GM21515 (cell line): ENCODE measurements at regions not wholly inside any gene's neighbourhood (a gene's known extent, or its start where the extent isn't known, plus 50 kb on each side); places are given as distances from the start of the nearest gene placed in this dataset.
A peak's percentile ranks its signal among the peaks of the same experiment; 100 is the strongest.

Source experiments
- ATAC-seq: cut with Tn5 transposase; IDR thresholded peaks from one replicate; pipeline ENCODE4 v1.9.1; 2021; ENCODE audit not compliant: unreplicated experiment

- ATAC-seq: no peak
Observed at GRCh38 chr2:191559569-191559968, 118.4 kb upstream of the NABP1 start.

DNA sequence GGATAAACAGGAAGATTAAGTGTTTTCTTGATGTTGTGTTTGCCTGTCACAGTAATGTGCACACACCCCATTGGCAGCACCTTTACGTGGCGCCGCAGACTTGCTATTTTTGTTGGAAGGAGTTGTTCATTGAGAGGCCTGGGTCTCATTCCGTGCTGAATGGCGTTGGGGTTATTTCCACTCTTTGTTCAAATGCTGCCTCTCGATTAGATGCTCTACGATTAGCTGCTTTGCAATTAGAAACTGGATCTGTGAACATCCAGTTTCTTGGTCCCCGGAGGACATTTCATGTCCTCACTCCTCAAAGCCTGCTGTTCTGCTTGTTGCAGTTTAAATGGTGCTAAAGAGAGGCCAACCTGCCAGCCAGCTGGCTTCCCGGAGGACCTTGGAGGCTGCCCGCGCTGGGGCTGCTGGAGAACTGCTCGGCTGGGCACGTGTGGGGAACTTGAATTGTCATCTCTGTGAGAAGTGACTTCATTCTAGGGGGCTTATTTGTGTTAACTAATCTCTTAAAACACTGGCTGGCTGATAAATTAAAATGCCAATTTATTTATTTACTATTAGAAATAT lies 117.4 kb upstream of the NABP1 start:
- no peak for ATAC-seq

- no peak for ATAC-seq
Observed at GRCh38 chr2:191565120-191565519, 112.8 kb upstream of the NABP1 start.

GRCh38 chr2:191565647-191566198 lies 112.2 kb upstream of the NABP1 start:
- peak; percentile 78 for ATAC-seq

DNA sequence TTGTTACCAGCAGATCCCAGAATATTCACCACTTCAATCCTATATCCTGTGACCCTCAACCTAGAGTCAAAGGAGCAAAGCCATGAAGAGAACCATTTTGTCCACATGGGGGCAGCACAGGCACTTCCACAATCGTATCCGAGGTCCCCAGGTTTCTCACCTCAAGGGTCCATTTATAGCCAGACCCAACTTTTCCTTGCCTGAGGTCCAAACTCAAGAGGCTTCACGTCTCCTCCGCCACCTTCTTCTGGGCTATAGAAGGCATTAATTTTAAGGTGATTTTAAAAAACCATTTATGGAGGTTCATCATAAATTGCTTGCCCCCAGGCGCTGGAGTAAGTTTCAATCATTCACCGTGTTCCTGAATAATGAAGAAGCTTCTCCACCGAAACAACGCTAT lies 111.6 kb upstream of the NABP1 start:
- peak; percentile 68 for ATAC-seq

- no peak for ATAC-seq
Observed at GRCh38 chr2:191567206-191567605, 110.7 kb upstream of the NABP1 start.

DNA sequence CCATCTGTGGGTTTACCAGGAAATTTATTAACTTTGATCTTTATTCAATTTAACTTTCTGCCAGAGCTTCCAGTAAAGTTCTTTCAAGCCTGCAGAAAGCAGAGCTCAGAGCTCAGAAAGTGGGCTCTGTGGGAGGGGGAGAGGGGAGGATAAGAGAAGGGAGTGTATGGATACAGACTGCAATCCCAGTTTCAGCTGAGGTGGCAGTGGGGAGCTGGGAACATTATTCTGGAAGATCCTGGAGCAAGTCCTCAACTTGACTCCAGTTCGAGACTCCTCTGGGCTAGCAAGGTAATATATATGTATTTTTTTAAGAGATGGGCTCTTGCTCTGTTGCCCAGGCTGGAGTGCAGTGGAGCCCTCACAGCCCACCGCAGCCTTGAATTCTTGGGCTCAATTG lies 108.9 kb upstream of the NABP1 start:
- no peak for ATAC-seq

- peak; percentile 50 for ATAC-seq
Observed at GRCh38 chr2:191571163-191571769, 106.7 kb upstream of the NABP1 start.

- ATAC-seq: no peak
Observed at GRCh38 chr2:191572319-191572718, 105.6 kb upstream of the NABP1 start.

GRCh38 chr2:191573216-191573615 lies 104.7 kb upstream of the NABP1 start:
- ATAC-seq: no peak

- ATAC-seq: no peak
Observed at GRCh38 chr2:191574232-191574631, 103.7 kb upstream of the NABP1 start.

- ATAC-seq: no peak
Observed at GRCh38 chr2:191577605-191578004, 100.3 kb upstream of the NABP1 start.

DNA sequence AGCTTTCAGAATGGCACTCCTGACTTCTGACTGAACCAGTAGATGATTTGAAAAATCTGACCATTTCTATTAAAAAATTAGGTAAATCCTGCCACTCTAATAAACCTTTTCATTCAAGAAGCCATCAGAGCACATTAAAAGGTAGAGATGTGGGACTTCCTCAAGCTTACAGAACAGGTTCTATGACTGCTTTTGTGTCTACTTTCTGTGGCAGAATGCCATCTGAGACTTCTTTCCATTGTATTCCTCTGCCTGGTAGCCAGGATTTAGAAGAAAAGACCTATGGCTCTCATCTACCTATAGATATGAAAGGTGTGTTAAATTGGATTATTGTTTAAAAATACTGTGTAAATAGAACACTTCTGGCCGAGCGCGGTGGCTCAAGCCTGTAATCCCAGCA lies 99.9 kb upstream of the NABP1 start:
- no peak for ATAC-seq

DNA sequence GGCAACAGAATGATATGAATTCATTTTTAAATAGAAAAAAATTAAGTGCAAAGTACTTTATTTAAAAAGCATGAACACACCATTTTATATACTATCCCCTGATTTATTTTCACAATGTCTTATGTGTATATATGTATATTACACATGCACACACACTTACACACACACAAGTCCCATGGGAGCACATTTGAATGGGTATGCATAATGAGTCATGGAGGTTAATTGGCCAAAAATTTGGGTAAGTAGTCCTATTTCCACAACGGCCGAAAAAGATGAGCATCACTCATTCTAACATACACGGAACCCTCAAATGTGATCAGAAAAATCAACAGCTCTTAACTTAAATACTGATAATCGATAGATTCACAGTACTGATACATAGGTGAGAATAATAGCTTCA lies 97.4 kb upstream of the NABP1 start:
- ATAC-seq: no peak

GRCh38 chr2:191581003-191581402 lies 96.9 kb upstream of the NABP1 start:
- ATAC-seq: no peak

DNA sequence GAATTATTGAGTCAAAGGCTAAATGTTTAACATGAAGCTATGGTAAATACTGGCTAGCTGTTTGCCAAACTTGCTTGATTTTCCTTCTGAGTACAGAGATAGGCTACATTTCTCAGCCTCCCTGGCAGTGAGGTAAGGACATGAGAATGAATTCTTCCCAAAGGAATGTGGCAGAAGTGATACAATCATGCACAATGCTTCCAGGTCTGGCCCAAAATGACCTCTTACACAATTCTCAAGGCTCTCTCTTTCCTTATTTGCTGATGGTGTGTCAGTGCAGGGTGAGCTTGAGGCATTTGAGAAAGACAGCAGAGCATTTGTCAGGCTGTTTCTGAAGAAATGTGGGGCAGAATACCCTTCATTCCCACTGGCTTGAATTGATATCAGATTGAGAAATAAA lies 95.6 kb upstream of the NABP1 start:
- ATAC-seq: no peak

- no peak for ATAC-seq
Observed at GRCh38 chr2:191591025-191591424, 86.9 kb upstream of the NABP1 start.

- ATAC-seq: no peak
Observed at GRCh38 chr2:191593622-191594385, 84.1 kb upstream of the NABP1 start.

DNA sequence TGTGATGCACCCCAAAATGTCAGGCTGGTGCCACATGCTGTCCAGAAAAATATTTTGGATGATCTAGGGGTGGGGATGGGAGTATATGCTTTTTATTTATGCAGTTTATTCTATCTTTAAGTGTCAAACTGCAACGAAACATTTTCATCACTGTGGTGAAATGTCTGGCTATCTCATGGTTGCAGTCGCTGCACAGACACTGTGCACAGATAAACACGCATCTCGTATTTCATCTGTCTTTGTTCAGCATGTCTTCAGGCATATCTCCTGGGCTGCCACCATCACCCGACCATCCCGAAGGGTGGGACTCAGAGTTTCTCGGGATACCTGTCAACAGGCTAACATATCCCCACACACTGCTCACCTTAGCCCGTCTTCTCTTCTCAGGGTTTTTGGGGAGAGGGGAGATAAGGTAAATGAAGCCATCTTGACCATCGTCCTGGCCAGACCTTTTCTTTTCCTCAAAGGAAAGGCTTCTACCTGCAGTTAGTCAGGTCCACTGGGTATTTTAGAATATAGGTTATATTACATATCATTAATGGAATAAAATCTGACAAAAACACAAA lies 80.7 kb upstream of the NABP1 start:
- ATAC-seq: no peak

GRCh38 chr2:191598296-191598695 lies 79.6 kb upstream of the NABP1 start:
- ATAC-seq: no peak

DNA sequence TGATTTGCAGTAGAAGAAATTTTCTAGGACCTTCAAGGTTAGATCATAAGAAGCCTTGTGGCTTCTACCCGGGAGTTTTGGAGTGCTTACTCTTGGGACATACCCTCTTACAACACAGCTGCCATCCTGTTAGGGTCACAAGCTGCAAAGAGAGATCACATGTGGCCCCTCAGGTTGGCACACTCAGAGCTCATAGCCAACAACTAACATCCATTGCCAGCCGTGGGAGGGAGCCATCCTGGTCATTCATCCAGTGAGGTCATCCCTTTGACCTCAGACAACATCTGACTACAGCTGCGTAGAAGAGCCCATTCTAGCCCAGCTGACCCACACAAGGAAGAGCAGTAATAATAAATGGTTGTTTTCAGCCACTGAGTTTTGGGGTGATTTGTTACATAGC lies 76.9 kb upstream of the NABP1 start:
- no peak for ATAC-seq

DNA sequence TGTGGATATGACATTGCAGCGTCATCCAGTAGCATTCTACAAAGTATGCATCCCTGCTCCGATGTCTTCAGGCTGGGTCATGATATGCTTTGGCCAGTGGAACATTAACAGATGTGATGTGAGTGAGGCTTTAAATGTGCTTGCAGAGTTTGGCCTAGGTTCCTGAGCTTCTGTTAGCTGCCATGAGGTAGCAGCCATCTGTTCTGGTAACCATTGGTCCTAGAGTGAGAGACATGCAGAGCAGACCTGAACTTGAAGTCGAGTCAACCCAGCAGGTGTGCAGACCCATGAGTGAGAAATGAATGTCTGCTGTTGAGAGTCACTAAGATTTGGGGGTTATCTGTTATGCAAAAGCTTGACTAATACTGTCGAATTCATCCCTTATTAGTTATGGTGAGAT lies 73.8 kb upstream of the NABP1 start:
- no peak for ATAC-seq
